GM18858 (cell line): ENCODE measurements at regions not wholly inside any gene's neighbourhood (a gene's known extent, or its start where the extent isn't known, plus 50 kb on each side); places are given as distances from the start of the nearest gene placed in this dataset.
"Not testable (repeated sequence)": the region's sequence is repeated elsewhere in the genome, so short reads cannot be mapped to it uniquely, and the experiment has no call there.

Experiments
- ATAC-seq: cut with Tn5 transposase; IDR thresholded peaks from one replicate; pipeline ENCODE4 v1.9.1; 2021; ENCODE audit not compliant: unreplicated experiment

DNA sequence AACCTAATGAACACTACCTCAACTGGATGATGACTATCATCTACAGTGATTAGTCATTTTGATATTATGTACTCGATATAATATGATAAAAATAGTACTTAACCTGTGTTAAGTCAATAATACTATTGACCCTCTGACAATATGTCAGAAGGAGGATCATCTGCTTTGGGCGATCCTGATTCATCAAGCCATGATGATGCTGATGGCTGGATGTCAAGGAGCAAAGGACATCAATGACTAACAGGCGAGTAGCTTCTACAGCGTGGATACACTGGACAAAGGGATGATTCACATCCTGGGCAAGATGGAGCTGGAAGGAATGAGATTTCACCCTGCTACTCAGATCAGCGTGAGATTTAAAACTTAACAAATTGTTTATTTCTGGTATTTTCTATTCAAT is 94.4 kb upstream of the SKAP2 start:
- ATAC-seq = no peak

DNA sequence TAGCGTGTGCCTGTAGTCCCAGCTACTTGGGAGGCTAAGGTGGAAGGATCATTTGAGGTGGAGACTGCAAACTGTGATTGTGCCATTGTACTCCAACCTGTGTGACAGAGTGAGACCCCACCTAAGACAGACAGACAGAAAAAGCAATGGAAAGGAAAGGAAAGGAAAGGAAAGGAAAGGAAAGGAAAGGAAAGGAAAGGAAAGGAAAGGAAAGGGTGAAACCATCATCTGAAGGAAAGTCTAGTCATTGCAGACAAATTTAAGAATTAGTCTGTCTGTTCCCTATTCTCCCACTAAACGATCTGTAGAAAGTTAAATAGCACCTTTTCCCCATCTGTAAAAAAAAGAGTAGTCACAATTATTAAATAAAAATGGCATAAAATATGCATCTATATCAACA is 91.1 kb upstream of the SKAP2 start:
- no peak for ATAC-seq

DNA sequence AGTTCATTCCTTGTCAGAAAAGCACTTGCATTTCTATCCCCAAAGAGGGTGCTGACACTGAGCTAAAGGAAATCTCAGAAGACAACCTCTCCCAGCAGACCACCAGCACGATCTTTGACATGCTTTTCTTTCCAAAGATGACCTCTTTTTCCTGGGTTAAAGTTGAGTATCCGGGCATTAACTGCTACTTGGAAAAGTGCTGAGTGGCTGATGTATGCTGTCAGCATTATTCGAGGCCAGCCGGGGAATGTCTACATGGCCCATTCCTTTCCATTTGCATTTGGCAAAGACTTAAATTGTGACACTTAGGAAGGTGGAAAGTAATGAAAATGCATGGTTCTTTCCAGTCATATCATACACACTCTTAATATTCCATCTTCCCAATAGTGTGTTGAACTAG is 90.6 kb upstream of the SKAP2 start:
- no peak for ATAC-seq

DNA sequence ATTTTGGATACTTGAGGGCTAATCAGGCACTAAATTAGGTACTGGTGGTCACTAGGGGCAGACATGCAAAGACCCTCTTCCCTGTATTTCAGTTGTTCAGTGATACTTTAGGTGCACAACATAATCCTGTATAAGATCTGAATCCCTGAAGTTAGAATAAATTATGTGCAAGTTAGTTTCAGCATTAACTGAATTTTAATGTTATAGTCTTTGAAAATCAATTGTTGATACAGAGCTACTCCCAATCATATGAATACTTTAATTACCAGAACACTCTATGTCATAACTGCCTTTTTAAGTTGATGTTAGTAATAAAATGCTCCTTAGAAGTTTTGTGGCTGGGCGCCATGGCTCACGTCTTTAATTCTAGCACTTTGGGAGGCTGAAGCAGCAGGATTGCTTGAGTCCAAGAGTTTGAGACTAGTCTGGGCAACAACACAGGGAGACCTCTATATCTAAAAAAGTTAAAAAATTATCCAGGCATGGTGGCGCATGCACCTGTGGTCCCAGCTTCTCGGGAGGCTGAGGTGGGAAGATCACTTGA is 87.1 kb upstream of the SKAP2 start:
- no peak for ATAC-seq

DNA sequence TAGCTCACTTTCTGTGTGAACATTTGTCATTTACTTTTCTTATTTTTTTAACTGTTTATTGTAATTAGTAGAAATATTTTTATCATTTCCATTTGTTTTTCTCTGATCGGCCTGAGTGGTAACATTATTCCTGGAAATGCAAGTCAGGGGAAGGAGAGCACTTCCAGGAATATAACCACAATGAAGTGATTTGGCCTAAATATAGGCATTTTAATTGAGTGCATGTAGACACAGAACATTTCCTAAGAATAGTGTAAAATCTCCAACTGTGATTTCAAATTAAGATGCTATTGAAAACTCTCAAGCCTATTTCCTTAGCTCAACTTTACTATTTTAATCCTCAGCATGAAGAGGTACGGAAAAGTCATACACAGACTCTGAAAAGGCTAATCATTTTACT is 86.5 kb upstream of the SKAP2 start:
- no peak for ATAC-seq

DNA sequence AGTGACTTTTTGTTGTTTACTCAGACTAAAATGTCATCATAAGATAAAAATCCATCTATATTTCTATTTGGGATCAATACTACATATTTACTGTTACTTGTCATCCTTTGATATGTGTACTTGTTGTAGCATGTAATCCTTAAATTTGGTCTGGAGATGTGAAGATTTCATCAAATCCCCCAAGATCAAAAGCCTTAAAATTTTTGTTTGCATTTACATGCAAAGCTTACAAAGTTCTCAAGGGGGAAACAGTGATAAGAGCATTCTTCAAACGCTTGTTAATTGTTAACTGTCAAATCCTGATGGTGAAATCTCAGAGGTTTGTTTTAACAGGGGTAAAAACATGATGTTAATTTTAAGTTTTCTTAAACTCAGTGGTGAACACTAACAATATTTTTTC is 84.9 kb upstream of the SKAP2 start:
- ATAC-seq = no peak

DNA sequence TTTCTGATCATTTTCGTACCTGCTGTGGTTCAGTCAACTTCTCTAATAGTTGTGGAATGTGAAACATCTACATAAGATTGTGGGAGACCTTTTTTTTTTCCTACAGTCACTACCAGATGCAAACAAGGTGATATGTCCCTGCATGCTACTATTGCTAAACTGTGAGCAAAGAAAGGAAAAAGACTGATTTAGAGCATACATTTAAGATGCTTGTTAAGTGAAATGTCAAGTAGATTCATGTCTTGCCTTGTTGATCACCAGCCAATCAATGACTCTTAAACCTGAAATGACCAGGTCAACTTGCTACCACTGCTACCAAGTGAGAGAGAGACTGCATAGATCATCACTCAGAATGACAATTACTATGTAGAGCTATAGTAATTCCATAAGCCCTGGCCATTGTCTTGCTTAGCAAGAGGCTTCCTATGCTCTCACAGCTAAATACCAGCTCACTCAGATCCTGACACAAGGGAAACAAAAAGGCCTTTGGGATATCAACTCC is 84.3 kb upstream of the SKAP2 start:
- ATAC-seq = no peak

DNA sequence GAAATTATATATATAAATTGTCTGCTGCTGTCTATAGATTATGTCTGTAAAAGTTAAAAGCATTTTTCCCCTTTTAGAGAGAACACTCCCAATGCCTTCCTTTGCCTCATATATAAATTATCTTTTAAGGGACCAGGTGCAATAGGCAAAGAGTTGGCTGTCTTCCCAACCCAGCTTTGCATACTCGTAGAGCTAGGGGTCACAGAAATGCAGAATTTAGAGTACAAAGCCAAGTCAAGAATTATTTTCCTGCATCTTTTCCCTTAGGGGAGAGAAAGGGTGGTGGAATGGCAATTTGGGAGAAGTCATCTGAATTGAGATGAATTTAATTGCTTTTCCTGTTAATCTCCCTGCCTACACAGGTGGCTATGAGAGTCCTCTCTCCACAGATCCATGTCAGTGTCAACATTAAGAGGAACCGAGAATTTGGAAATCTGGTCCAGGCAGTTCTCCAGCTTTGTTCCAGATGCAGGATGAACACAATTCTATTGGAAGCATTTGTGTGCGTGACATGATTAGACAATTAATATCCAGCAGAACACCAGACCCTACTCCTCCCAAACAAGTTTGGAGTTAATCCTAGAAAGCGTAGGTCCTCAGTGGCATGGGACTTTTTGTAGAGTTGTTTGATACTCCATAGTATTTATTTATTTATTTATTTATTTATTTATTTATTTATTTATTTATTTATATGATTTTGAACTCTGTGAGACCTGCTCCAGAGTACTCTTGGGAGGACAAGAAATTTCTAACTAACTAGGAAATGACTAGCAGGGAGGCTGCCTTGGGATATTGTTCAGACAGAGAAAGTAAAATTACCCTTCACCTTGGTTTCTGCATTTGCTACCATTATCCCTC is 80.3 kb upstream of the SKAP2 start:
- no peak for ATAC-seq

DNA sequence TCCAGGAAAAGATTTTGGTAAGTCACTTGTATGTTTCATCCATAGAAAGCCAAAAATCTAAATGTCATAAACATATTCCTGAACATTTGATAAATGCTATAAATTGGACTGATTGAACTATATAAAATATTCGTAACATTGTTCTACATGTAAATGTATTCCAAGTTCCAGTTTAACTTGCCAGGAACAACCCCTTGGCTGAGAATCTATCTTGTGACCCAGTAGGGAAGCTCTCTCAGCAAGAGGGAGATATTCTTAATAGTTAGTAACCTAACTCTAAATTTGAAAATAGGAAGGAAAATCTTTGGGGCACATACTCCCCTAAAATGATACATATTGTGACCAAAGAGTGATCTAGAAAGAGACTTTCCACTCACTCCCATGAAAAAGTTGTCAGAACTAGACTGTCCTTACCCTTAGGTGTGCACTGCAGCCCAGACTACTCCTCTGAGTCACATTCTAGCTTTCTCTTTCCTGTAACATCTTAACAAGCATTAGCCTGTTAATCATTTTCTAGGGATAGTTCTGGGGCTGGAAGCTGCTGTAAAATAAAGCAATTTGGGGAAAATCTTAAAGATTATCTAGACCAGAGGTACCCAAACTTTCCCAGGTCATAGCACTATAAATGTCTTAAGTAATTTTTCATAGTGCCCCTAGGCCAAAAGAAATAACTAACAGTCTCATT is 73.7 kb upstream of the SKAP2 start:
- no peak for ATAC-seq

DNA sequence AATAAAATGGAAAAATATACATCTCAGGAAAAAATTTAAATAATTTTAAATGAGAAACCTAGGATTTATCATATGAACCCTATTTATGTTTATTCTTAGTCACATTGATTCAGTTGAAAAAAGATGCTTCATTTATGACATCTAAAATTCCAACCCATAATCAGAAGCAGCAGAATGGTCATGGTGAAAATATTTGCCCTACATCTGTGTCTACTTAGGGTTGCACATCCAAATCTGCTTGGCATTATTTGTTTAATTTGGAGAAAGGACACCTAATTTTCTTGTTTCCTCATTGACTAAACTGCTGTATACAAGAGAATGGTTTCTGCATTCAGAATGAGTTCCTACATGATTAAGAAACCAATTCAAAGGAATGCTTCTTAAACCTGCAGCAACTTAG is 72.9 kb upstream of the SKAP2 start:
- ATAC-seq = no peak

DNA sequence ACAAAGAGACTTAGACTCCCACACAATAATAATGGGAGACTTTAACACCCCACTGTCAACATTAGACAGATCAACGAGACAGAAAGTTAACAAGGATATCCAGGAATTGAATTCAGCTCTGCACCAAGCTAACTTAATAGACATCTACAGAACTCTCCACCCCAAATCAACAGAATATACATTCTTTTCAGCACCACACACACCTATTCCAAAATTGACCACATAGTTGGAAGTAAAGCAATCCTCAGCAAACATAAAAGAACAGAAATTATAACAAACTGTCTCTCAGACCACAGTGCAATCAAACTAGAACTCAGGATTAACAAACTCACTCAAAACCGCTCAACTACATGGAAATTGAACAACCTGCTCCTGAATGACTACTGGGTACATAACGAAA is 68.2 kb upstream of the SKAP2 start:
- ATAC-seq = not testable (repeated sequence)

DNA sequence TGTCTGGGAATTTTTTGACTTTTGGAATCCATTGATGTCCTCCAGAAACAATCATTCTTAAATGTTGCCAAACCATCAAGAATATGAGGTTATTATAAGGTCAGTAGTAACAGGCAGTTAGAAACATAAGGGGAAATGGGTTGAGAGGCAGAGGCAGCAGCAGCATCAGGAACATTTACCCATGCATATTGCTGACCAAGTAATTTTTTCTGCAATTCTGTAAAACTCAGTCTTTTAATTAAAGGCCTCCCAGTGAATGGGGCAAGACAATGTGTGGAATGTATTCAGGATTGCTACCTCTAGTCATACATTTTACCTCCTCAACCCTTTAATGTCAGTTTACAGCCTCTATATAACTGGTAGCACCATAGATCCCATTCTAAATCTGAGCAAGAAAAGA is 66.5 kb upstream of the SKAP2 start:
- ATAC-seq = no peak

DNA sequence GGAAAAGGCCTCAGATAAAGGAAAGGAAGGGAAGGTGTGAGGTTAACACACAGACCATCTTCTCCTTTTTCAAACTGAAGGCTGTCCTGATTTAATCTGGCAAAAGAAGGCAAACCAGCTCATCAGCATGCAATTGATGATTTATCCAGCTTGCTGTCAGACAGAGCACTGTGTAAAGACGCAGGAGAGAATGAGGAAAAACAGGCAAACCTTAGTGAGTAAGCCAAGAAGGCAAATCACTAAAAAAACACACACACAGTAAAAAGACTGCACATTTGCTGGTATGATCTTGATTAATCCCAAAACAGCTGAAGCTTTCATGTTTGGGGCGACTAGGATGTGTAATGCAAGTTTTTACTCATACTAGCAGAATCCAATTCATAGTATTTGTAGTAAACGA is 65.8 kb upstream of the SKAP2 start:
- ATAC-seq = no peak

DNA sequence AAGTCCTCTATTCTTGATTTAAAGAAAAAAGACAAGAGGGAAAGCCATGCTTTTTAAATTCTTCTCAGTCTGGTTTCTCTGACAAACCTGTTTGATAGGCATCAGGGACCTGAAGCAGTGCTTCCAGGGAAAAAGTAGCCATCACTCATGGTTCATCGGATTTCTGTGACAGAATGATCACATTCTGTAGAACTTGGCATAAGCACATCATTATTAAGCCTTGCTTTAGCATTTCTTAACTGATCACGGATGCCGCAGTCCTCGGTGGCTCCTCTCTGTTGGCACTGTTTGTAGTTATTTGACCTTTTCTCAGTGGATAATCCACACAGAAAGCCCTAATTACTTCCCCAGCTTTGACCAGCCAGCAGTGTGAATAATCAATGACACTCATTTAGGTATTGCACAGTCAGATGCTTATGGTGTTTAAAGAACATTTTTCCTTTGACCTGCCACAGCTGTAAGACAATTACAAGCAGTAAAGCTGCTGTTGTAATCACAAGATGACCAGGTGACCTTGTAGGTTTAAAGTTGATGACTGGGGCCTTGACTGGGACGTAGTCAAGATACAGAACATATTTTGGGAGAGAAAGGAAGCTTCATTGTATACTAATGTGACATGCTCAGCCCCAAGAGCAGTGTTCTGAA is 64.4 kb upstream of the SKAP2 start:
- ATAC-seq = no peak

DNA sequence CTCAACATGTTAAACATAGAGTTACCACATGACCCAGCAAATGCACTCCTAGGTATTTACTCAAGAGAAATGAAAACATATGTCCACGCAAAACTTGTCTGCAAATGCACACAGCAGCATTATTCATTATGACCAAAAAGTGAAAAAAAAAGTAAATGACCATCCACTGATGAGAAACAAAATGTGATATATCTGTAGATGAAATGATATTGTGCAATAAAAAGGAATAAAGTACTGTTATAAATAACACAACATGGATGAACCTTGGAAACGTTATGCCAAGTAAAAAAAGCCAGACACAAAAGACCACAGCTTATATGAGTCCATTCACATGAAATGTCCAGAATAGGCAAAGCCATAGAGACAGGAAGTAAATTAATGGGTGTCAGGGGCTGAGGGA is 61.4 kb upstream of the SKAP2 start:
- no peak for ATAC-seq

DNA sequence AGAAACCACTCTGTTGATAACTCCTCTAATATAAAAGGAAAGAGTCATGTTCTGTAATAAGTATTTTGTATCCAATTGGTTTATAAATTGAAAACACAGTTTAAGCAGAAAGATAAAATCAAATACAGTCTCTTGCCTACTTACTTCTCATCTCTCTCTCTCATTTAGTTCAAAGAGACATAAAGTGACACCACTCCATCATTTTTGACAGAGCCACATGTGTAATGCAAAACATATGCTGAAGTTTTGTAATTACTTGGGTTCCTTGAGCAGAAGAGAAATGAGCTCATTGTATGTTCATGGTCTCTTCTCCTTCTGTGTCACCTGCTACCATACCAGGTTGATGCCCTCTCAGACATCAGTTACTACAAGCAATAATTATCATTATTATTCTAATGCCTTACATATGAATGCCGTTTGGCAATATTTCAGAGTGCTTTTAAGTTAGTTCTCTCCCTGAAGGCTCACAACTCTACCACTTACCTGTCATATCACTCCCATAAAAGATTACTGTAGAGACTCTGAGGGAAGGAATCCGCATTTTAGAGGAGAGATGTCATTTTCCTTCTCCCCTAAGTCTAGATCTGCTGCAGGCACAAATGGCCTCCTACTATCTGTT is 59.9 kb upstream of the SKAP2 start:
- ATAC-seq = no peak

DNA sequence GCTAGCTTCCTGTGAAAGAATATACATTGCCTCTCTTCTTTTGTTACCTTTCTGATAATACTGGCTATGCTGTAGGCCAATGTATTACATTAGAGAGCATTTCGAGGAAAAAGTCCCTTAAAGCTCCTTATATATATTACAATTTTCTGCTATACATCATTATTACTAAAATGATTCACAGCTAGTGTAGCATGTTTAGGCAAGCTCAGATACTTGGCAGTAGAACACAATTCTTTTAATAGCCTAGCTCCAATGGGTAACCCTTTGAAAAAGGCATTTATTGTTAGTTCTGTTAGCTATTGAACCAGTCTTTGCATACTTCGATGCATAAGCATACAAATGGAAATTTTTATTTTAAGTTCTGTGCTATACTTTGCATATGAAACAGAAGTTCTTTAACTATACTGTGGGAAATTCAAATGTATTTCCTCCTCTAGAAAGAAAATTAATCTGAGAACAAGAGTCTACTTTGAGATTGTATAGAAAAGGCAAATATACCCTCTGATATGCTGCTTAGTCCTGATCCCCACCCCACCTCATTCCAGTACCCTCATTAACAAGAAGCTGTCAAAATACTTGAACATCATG is 55.6 kb upstream of the SKAP2 start:
- ATAC-seq = no peak

DNA sequence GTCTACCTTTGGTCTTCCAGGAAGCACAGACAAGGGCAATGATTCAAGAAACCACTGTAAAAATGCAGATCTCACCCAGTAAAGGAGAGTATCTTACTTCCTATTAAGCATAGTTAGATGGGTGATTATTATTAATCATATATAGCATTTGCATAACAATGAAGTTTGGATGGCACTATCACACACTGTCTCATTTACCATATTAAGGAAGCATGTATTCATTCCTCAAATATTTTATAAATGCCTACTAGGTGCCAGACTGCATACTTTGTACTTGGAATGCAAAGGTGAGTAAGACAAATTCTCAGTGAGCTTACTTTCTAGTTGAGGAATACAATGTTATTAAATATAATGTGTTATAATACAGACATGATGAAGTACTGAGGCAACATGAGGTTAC is 53.9 kb upstream of the SKAP2 start:
- ATAC-seq = no peak

DNA sequence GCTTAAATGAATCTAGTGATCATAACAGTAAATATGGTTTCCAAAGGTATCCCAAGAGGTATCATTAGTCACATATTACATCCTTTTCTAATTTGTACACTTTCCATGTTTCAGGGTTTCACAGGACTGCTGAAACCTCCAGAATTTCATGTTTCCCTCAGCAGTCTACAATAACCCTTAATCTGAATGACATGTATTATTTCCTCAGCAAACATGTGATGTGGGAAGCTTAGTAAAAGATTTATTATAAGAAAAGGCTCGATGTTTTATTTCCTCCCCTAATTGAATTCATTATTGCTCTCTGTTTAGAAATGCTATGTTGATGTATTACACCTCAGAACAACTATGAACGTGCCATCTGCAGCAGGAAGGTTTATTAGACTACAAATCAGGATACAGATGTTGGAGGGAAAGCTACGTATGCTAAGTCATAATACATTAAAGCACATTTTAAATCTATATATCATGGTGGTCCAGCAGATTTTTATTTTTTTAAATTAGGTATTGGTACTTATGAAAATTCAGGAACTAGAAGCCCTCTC is 52.5 kb upstream of the SKAP2 start:
- no peak for ATAC-seq

DNA sequence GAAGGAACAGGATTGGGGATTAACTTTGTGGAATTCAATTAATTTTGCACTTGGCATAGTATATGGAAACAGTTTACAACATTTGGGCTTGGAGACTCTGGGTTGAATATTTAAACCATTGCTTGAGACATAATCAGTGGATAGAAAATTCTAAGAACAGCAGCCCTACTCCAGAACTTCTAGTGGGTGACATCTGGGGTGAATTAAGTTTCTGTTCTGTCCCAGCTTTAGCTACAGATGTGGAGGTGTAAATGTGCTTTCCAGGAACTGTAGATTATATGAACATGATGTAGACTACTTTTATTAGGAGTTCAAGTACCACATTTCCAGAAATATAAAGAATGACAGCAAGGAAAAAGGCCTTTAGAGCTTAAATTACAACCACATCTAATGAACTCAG is 51.9 kb upstream of the SKAP2 start:
- ATAC-seq = no peak
